ENCODE measurements at regions not wholly inside any gene's neighbourhood (a gene's known extent, or its start where the extent isn't known, plus 50 kb on each side); places are given as distances from the start of the nearest gene placed in this dataset.

GRCh38 chr6:139743664-139744437 lies 369.4 kb upstream of the CITED2 start:
- Histone ChIP-seq H3K9me2 (ENCODE audit: insufficient read depth) (0 out of 2 replicates have a peak, but pooled peaks cover 3% of the 10 kb centered on the region), H4K20me1 (ENCODE audit: insufficient read depth) (no peaks in the 10 kb centered on the region), H2AFZ (no peak overlapping the region), H3K36me3 (ENCODE audit: low read depth) (no peaks in the 10 kb centered on the region), H3K27ac (peak overlapping the region; percentile 53), H3K4me1 (ENCODE audit: insufficient read depth) (peaks cover 35% of the 10 kb centered on the region), H3F3A (ENCODE audit: insufficient read depth) (peaks cover 26% of the 10 kb centered on the region), H3K27me3 (replicated peaks; ENCODE audit: insufficient read depth) (no peaks in the 10 kb centered on the region), H3K4me3 (no peak overlapping the region), H3K9ac (no peak overlapping the region), H3K79me2 (ENCODE audit: insufficient read depth) (no peaks in the 10 kb centered on the region), H3K9me3 (ENCODE audit: low read depth) (no peaks in the 10 kb centered on the region), H3K4me2 (ENCODE audit: unreplicated experiment) (peak overlapping the region; percentile 68)
- in situ Hi-C loops (cut with MboI), result no loop called here
- 66 to 67% methylated on average over 3 of the region's 3 CpGs for WGBS, 2 experiments (ENCODE audit: low coverage in 1 of 2, low lambda C conversion rate in 2 of 2, missing lambda C conversion rate in 2 of 2)
- TF ChIP-seq EZH2phosphoT487 (IDR thresholded peaks at IDR 0.05; ENCODE audit: insufficient read depth, low read depth) (no peak), EZH2 (IDR thresholded peaks at IDR 0.05; ENCODE audit: insufficient read depth, poor library complexity, severe bottlenecking) (no peak)
- DNase-seq, result peak; percentile 93

- Histone ChIP-seq H3K9me2 (ENCODE audit: insufficient read depth) (0 out of 2 replicates have a peak, but pooled peaks cover 3% of the 10 kb centered on the region), H3K4me2 (ENCODE audit: unreplicated experiment) (no peak overlapping the region), H3K27me3 (replicated peaks; ENCODE audit: insufficient read depth) (no peaks in the 10 kb centered on the region), H3K27ac (no peak overlapping the region), H3K4me3 (no peak overlapping the region), H3K79me2 (ENCODE audit: insufficient read depth) (no peaks in the 10 kb centered on the region), H3K9ac (no peak overlapping the region), H3K9me3 (ENCODE audit: low read depth) (no peaks in the 10 kb centered on the region), H4K20me1 (ENCODE audit: insufficient read depth) (no peaks in the 10 kb centered on the region), H3F3A (ENCODE audit: insufficient read depth) (peaks cover 26% of the 10 kb centered on the region), H2AFZ (no peak overlapping the region), H3K36me3 (ENCODE audit: low read depth) (no peaks in the 10 kb centered on the region), H3K4me1 (ENCODE audit: insufficient read depth) (peaks cover 30% of the 10 kb centered on the region)
- in situ Hi-C loops (cut with MboI), result no loop called here
- 41 to 62% methylated on average over 1 of the region's 1 CpG for WGBS, 2 experiments (ENCODE audit: low coverage in 1 of 2, low lambda C conversion rate in 2 of 2, missing lambda C conversion rate in 2 of 2)
- no peak for DNase-seq
- no peak for TF ChIP-seq EZH2phosphoT487 (IDR thresholded peaks at IDR 0.05; ENCODE audit: insufficient read depth, low read depth)
- no peak for TF ChIP-seq EZH2 (IDR thresholded peaks at IDR 0.05; ENCODE audit: insufficient read depth, poor library complexity, severe bottlenecking)
These were observed 368.2 kb upstream of the CITED2 start for GRCh38 chr6:139742671-139743070.

- no peak overlapping the region for H3K9ac ChIP-seq
- H3K4me3 ChIP-seq, result no peak overlapping the region
- H3K27me3 ChIP-seq (replicated peaks; ENCODE audit: insufficient read depth), result no peaks in the 10 kb centered on the region
- no peaks in the 10 kb centered on the region for H3K36me3 ChIP-seq (ENCODE audit: low read depth)
- peak; percentile 32 for DNase-seq
- H3K4me2 ChIP-seq (ENCODE audit: unreplicated experiment), result no peak overlapping the region
- H3K79me2 ChIP-seq (ENCODE audit: insufficient read depth), result no peaks in the 10 kb centered on the region
- no peaks in the 10 kb centered on the region for H3K9me3 ChIP-seq (ENCODE audit: low read depth)
- H3F3A ChIP-seq (ENCODE audit: insufficient read depth), result peaks cover 17% of the 10 kb centered on the region
- 85 to 90% methylated on average over 3 of the region's 3 CpGs for WGBS, 2 experiments (ENCODE audit: low coverage in 1 of 2, low lambda C conversion rate in 2 of 2, missing lambda C conversion rate in 2 of 2)
- peaks cover 17% of the 10 kb centered on the region for H3K4me1 ChIP-seq (ENCODE audit: insufficient read depth)
- H4K20me1 ChIP-seq (ENCODE audit: insufficient read depth), result no peaks in the 10 kb centered on the region
- in situ Hi-C loops (cut with MboI), result no loop called here
- H2AFZ ChIP-seq, result no peak overlapping the region
- no peak for TF ChIP-seq EZH2phosphoT487 (IDR thresholded peaks at IDR 0.05; ENCODE audit: insufficient read depth, low read depth)
- TF ChIP-seq EZH2 (IDR thresholded peaks at IDR 0.05; ENCODE audit: insufficient read depth, poor library complexity, severe bottlenecking), result no peak
- H3K27ac ChIP-seq, result no peak overlapping the region
- H3K9me2 ChIP-seq (ENCODE audit: insufficient read depth), result no peaks in the 10 kb centered on the region
These were observed 364.5 kb upstream of the CITED2 start for GRCh38 chr6:139738801-139739455.

GRCh38 chr6:139736325-139736906 lies 362.0 kb upstream of the CITED2 start:
- Histone ChIP-seq H3K27ac (no peak overlapping the region), H2AFZ (no peak overlapping the region), H3K4me3 (no peak overlapping the region), H3K36me3 (ENCODE audit: low read depth) (no peaks in the 10 kb centered on the region), H3K9me3 (ENCODE audit: low read depth) (no peaks in the 10 kb centered on the region), H3K27me3 (replicated peaks; ENCODE audit: insufficient read depth) (no peaks in the 10 kb centered on the region), H4K20me1 (ENCODE audit: insufficient read depth) (no peaks in the 10 kb centered on the region), H3K4me1 (ENCODE audit: insufficient read depth) (peaks cover 14% of the 10 kb centered on the region), H3K9me2 (ENCODE audit: insufficient read depth) (no peaks in the 10 kb centered on the region), H3K4me2 (ENCODE audit: unreplicated experiment) (no peak overlapping the region), H3K79me2 (ENCODE audit: insufficient read depth) (no peaks in the 10 kb centered on the region), H3F3A (ENCODE audit: insufficient read depth) (peaks cover 14% of the 10 kb centered on the region; the same call in 1 of the 2 replicates), H3K9ac (no peak overlapping the region)
- in situ Hi-C loops (cut with MboI), result no loop called here
- TF ChIP-seq EZH2 (IDR thresholded peaks at IDR 0.05; ENCODE audit: insufficient read depth, poor library complexity, severe bottlenecking) (no peak), EZH2phosphoT487 (IDR thresholded peaks at IDR 0.05; ENCODE audit: insufficient read depth, low read depth) (no peak)
- WGBS, 2 experiments (ENCODE audit: low coverage in 1 of 2, low lambda C conversion rate in 2 of 2, missing lambda C conversion rate in 2 of 2), result 90 to 92% methylated on average over 2 of the region's 2 CpGs
- DNase-seq, result no peak

Measured in GM23248 (cell line).